ENCODE measurements at regions not wholly inside any gene's neighbourhood (a gene's known extent, or its start where the extent isn't known, plus 50 kb on each side); places are given as distances from the start of the nearest gene placed in this dataset.

GRCh38 chr19:30235946-30236345 is 136.2 kb upstream of the ZNF536 start:
- H3K27me3 Mint-ChIP-seq (ENCODE audit: unreplicated experiment) = peaks cover 8% of the 10 kb centered on the region
- H3K4me1 Mint-ChIP-seq (ENCODE audit: unreplicated experiment) = no peaks in the 10 kb centered on the region
- no peaks in the 10 kb centered on the region for H3K36me3 Mint-ChIP-seq (ENCODE audit: low read depth, unreplicated experiment)
- no peak overlapping the region for H3K4me3 Mint-ChIP-seq (ENCODE audit: unreplicated experiment)
- no peak for TF ChIP-seq CTCF (IDR thresholded peaks at IDR 0.05; ENCODE audit: unreplicated experiment)
- no peak for DNase-seq (ENCODE audit: low spot score)
- no peaks in the 10 kb centered on the region for H3K9me3 Mint-ChIP-seq (ENCODE audit: unreplicated experiment)
- H3K27ac Mint-ChIP-seq (ENCODE audit: unreplicated experiment) = no peak overlapping the region

- no peak for DNase-seq (ENCODE audit: low spot score)
- no peaks in the 10 kb centered on the region for H3K4me1 Mint-ChIP-seq (ENCODE audit: unreplicated experiment)
- H3K27ac Mint-ChIP-seq (ENCODE audit: unreplicated experiment) = no peak overlapping the region
- H3K36me3 Mint-ChIP-seq (ENCODE audit: low read depth, unreplicated experiment) = no peaks in the 10 kb centered on the region
- H3K9me3 Mint-ChIP-seq (ENCODE audit: unreplicated experiment) = no peaks in the 10 kb centered on the region
- H3K4me3 Mint-ChIP-seq (ENCODE audit: unreplicated experiment) = no peak overlapping the region
- peaks cover 6% of the 10 kb centered on the region for H3K27me3 Mint-ChIP-seq (ENCODE audit: unreplicated experiment)
- TF ChIP-seq CTCF (IDR thresholded peaks at IDR 0.05; ENCODE audit: unreplicated experiment) = no peak
Measured at GRCh38 chr19:30236587-30236986, 135.6 kb upstream of the ZNF536 start.

GRCh38 chr19:30237140-30237539 is 135.0 kb upstream of the ZNF536 start:
- no peaks in the 10 kb centered on the region for H3K9me3 Mint-ChIP-seq (ENCODE audit: unreplicated experiment)
- H3K36me3 Mint-ChIP-seq (ENCODE audit: low read depth, unreplicated experiment) = no peaks in the 10 kb centered on the region
- H3K27ac Mint-ChIP-seq (ENCODE audit: unreplicated experiment) = no peak overlapping the region
- no peak for TF ChIP-seq CTCF (IDR thresholded peaks at IDR 0.05; ENCODE audit: unreplicated experiment)
- no peak overlapping the region for H3K4me3 Mint-ChIP-seq (ENCODE audit: unreplicated experiment)
- H3K27me3 Mint-ChIP-seq (ENCODE audit: unreplicated experiment) = peaks cover 4% of the 10 kb centered on the region
- DNase-seq (ENCODE audit: low spot score) = no peak
- H3K4me1 Mint-ChIP-seq (ENCODE audit: unreplicated experiment) = no peaks in the 10 kb centered on the region

- Mint-ChIP-seq H3K27ac (ENCODE audit: unreplicated experiment) (no peak overlapping the region), H3K9me3 (ENCODE audit: unreplicated experiment) (no peaks in the 10 kb centered on the region), H3K4me3 (ENCODE audit: unreplicated experiment) (no peak overlapping the region), H3K36me3 (ENCODE audit: low read depth, unreplicated experiment) (no peaks in the 10 kb centered on the region), H3K27me3 (ENCODE audit: unreplicated experiment) (peaks cover 2% of the 10 kb centered on the region), H3K4me1 (ENCODE audit: unreplicated experiment) (no peaks in the 10 kb centered on the region)
- TF ChIP-seq CTCF (IDR thresholded peaks at IDR 0.05; ENCODE audit: unreplicated experiment) = no peak
- DNase-seq (ENCODE audit: low spot score) = no peak
Measured at GRCh38 chr19:30240904-30241695, 131.1 kb upstream of the ZNF536 start.

- Mint-ChIP-seq H3K27ac (ENCODE audit: unreplicated experiment) (no peak overlapping the region), H3K27me3 (ENCODE audit: unreplicated experiment) (no peaks in the 10 kb centered on the region), H3K4me3 (ENCODE audit: unreplicated experiment) (no peak overlapping the region), H3K4me1 (ENCODE audit: unreplicated experiment) (no peaks in the 10 kb centered on the region), H3K9me3 (ENCODE audit: unreplicated experiment) (no peaks in the 10 kb centered on the region), H3K36me3 (ENCODE audit: low read depth, unreplicated experiment) (no peaks in the 10 kb centered on the region)
- DNase-seq (ENCODE audit: low spot score) = no peak
- TF ChIP-seq CTCF (IDR thresholded peaks at IDR 0.05; ENCODE audit: unreplicated experiment) = no peak
Measured at GRCh38 chr19:30244533-30244932, 127.7 kb upstream of the ZNF536 start.
